CD4-positive, alpha-beta T cell (primary cell): ENCODE measurements at regions not wholly inside any gene's neighbourhood (a gene's known extent, or its start where the extent isn't known, plus 50 kb on each side); places are given as distances from the start of the nearest gene placed in this dataset.

Experiments
- ATAC-seq: fragments of 200-7000 bp; cut with Tn5 transposase; one replicate; pipeline ENCODE4 v1.10.0; 2022; ENCODE audit warnings: mild to moderate bottlenecking; ENCODE audit not compliant: poor library complexity
- CTCF ChIA-PET: fragments of 350-600 bp; sonication (Branson Sonifier 250); formaldehyde crosslinking; loops from one replicate; lab custom pipeline; 2021; ENCODE audit warnings: antibody characterized with exemption, inconsistent platforms; lab: Charles Lee
- POLR2A ChIA-PET: fragments of 350-600 bp; sonication (Branson Sonifier 250); formaldehyde crosslinking; loops from one replicate; lab custom pipeline; 2021; ENCODE audit warnings: antibody characterized with exemption, inconsistent platforms; lab: Charles Lee
- DNase-seq, 14 experiments: peaks; one replicate each; pipeline ENCODE4 v3.0.0-alpha.2; 2013 to 2020; ENCODE audit warnings: mixed read lengths in 2 of 14
- H3K27ac ChIP-seq, 2 donors: one replicate each; pipeline versions ENCODE4 v1.5.1 to v1.7.0; 2013; ENCODE audit warnings: low read length in 2 of 2, low read depth in 1 of 2, mild to moderate bottlenecking in 1 of 2
- H3K27me3 ChIP-seq, 2 experiments: 1 replicate in 1 of 2; 2 replicates in 1 of 2; pipeline versions ENCODE4 v1.6.1 to v1.7.0; 2013; ENCODE audit warnings: low read length in 2 of 2, control low read depth in 1 of 2, mild to moderate bottlenecking in 1 of 2, moderate library complexity in 1 of 2; ENCODE audit not compliant: insufficient read depth in 2 of 2, control insufficient read depth in 1 of 2
- H3K36me3 ChIP-seq: one replicate; pipeline ENCODE4 v1.6.1; 2013; ENCODE audit warnings: low read length, control low read depth; ENCODE audit not compliant: insufficient read depth
- H3K4me1 ChIP-seq: one replicate; pipeline ENCODE4 v1.6.1; 2013; ENCODE audit warnings: low read length, control low read depth; ENCODE audit not compliant: insufficient read depth
- H3K4me3 ChIP-seq: one replicate; pipeline ENCODE4 v1.5.1; 2013; ENCODE audit warnings: mild to moderate bottlenecking, low read length, moderate library complexity
- H3K9me3 ChIP-seq, 2 experiments: 1 replicate in 1 of 2; 2 replicates in 1 of 2; pipeline versions ENCODE4 v1.6.1 to v1.7.0; 2013; ENCODE audit warnings: low read length in 2 of 2, mild to moderate bottlenecking in 2 of 2, control low read depth in 1 of 2, moderate library complexity in 1 of 2; ENCODE audit not compliant: control insufficient read depth in 1 of 2, insufficient read depth in 1 of 2
- H3K27ac Mint-ChIP-seq: one replicate; pipeline ENCODE4 v1.8.0; 2020; ENCODE audit warnings: mixed read lengths
- H3K27me3 Mint-ChIP-seq: one replicate; pipeline ENCODE4 v1.8.0; 2021; ENCODE audit warnings: mixed read lengths
- H3K36me3 Mint-ChIP-seq: one replicate; pipeline ENCODE4 v1.8.0; 2021; ENCODE audit warnings: low read depth, mixed read lengths
- H3K4me1 Mint-ChIP-seq: one replicate; pipeline ENCODE4 v1.8.0; 2021; ENCODE audit warnings: low read depth, mixed read lengths
- H3K4me3 Mint-ChIP-seq: one replicate; pipeline ENCODE4 v1.8.0; 2020; ENCODE audit warnings: mild to moderate bottlenecking, mixed read lengths
- H3K9me3 Mint-ChIP-seq: one replicate; pipeline ENCODE4 v1.8.0; 2020; ENCODE audit warnings: mixed read lengths
- CTCF ChIP-seq: fragments of 200-600 bp; IDR thresholded peaks from one replicate; pipeline ENCODE4 v1.8.0; 2022; ENCODE audit warnings: antibody characterized with exemption, mild to moderate bottlenecking
- intact Hi-C, 2 experiments: fragments of 100-400 bp; cut with DNase I in 1 of 2; cut with micrococcal nuclease in 1 of 2; formaldehyde crosslinking; loops; one replicate each; pipeline versions ENCODE4 v1.15.1 to v1.9.0; 2023 to 2025; cut with DNase I, micrococcal nuclease

GRCh38 chr15:95715906-95716656, 614.4 kb upstream of the NR2F2 start:
- no peak overlapping the region for H3K4me3 ChIP-seq
- no peaks in the 10 kb centered on the region for H3K27me3 Mint-ChIP-seq
- no peaks in the 10 kb centered on the region for H3K36me3 ChIP-seq
- intact Hi-C loops: no loop called here
- no peak overlapping the region for H3K27ac Mint-ChIP-seq
- no peaks in the 10 kb centered on the region for H3K4me1 ChIP-seq
- no peaks in the 10 kb centered on the region for H3K9me3 Mint-ChIP-seq
- H3K4me1 Mint-ChIP-seq: no peaks in the 10 kb centered on the region
- POLR2A ChIA-PET: no interaction called here
- CTCF ChIA-PET: no interaction called here
- no peaks in the 10 kb centered on the region for H3K36me3 Mint-ChIP-seq
- ATAC-seq (no peak), DNase-seq (no peak)
- no peaks in the 10 kb centered on the region for H3K27me3 ChIP-seq
- no peak overlapping the region for H3K27ac ChIP-seq
- H3K4me3 Mint-ChIP-seq: no peak overlapping the region
- no peaks in the 10 kb centered on the region for H3K9me3 ChIP-seq
- no peak for TF ChIP-seq CTCF

DNA sequence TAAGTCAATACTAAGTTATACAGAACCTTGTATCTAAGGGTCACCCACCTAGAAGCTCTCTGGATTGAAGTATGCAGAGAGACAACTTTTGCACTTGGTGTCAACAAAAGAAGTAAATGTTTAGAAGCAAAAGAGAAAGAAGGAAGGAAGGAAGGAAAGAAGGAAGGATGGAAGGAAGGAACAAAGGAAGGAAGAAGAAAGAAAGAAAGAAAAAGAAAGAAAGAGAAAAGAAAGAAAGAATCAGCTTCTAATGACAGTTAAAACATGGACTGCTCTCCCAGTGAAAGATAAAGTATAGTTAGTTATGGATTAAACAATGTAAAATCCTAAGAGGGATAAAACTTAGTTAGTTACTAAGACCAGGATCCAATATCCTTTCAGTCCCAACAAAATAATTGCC, 613.8 kb upstream of the NR2F2 start:
- CTCF ChIA-PET: no interaction called here
- intact Hi-C loops: no loop called here
- no peak for TF ChIP-seq CTCF

DNA sequence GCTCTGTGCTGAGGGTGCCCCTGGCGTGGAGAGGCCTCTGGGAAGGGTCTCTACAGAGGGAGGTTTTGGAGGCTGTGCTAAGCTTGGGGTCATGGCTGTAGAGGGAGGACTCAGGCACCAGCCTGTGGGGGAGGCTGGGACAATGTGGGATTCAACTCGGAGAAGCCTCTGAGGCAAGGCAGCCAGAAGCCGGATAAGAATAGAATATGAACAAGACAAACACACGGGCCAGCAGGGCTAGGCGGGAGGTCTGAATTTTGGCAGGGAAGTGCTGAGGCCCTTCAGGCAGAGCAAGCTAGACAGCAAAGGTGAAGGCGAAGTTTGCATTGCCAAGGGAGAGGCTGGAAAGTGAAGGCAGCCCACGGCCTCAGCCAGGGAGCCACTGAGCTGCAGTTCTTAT, 612.1 kb upstream of the NR2F2 start:
- DNase-seq (no peak), ATAC-seq (no peak)
- H3K4me3 ChIP-seq: no peak overlapping the region
- H3K9me3 Mint-ChIP-seq: no peaks in the 10 kb centered on the region
- ChIA-PET POLR2A (no interaction called here), CTCF (no interaction called here)
- H3K4me3 Mint-ChIP-seq: no peak overlapping the region
- H3K27ac Mint-ChIP-seq: no peak overlapping the region
- no peaks in the 10 kb centered on the region for H3K4me1 Mint-ChIP-seq
- H3K9me3 ChIP-seq: no peaks in the 10 kb centered on the region
- no peaks in the 10 kb centered on the region for H3K36me3 ChIP-seq
- no peaks in the 10 kb centered on the region for H3K27me3 Mint-ChIP-seq
- H3K27ac ChIP-seq: no peak overlapping the region
- H3K36me3 Mint-ChIP-seq: no peaks in the 10 kb centered on the region
- no peak for TF ChIP-seq CTCF
- intact Hi-C loops: no loop called here
- no peaks in the 10 kb centered on the region for H3K27me3 ChIP-seq
- H3K4me1 ChIP-seq: no peaks in the 10 kb centered on the region

More for the DNA sequence above, 613.8 kb upstream of the NR2F2 start:
- Histone ChIP-seq H3K4me1 (no peaks in the 10 kb centered on the region), H3K36me3 (no peaks in the 10 kb centered on the region), H3K27me3 (no peaks in the 10 kb centered on the region), H3K9me3 (no peaks in the 10 kb centered on the region), H3K27ac (no peak overlapping the region), H3K4me3 (no peak overlapping the region)
- H3K36me3 Mint-ChIP-seq: no peaks in the 10 kb centered on the region
- DNase-seq (no peak), ATAC-seq (no peak)
- POLR2A ChIA-PET: no interaction called here
- H3K4me1 Mint-ChIP-seq: no peaks in the 10 kb centered on the region
- H3K4me3 Mint-ChIP-seq: no peak overlapping the region
- no peak overlapping the region for H3K27ac Mint-ChIP-seq
- H3K9me3 Mint-ChIP-seq: no peaks in the 10 kb centered on the region
- no peaks in the 10 kb centered on the region for H3K27me3 Mint-ChIP-seq
